22Rv1 (cell line): ENCODE measurements at regions not wholly inside any gene's neighbourhood (a gene's known extent, or its start where the extent isn't known, plus 50 kb on each side); places are given as distances from the start of the nearest gene placed in this dataset.
A peak's percentile ranks its signal among the peaks of the same experiment; 100 is the strongest.

Source experiments
- H3K27ac ChIP-seq: fragments of 450-650 bp; 2 replicates; pipeline ENCODE4 v1.5.1; 2017
- CTCF ChIP-seq: fragments of 450-650 bp; IDR thresholded peaks from 2 replicates; pipeline ENCODE4 v1.5.1; 2017; ENCODE audit warnings: mild to moderate bottlenecking
- ZFX ChIP-seq: fragments of 450-650 bp; IDR thresholded peaks from 2 replicates; pipeline ENCODE4 v1.6.1; 2017; ENCODE audit warnings: antibody characterized with exemption, borderline replicate concordance

DNA sequence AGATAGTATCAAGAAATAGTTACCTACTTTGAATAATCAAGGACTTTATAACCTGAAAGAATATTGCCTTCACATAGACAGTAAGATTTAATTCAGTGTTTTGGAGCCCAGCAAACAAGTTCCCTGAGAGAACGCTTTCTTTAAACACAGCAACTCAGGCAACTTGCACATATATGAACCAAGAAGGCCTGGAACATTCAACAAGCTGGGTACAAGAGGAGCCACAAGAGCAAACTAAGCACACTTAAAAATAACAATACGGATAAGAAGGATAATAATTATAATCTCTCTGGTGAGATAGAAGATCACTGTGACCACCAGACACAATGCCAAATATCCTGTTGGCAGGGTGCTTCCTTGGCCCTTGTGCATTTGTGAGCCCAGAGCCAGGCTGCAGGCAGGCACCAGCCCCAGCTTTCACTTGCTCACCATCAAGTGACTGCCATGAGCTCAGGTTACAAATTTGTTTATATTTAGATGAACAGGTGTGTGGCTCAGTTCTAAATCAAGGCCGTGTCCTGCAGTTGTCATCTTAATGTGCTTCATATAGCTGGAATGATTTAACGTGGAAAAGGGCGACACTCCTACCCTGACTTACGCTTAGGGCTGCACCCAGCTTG is 446.6 kb downstream of the IRS1 start:
- TF ChIP-seq ZFX (no peak), CTCF (no peak)

GRCh38 chr2:226351711-226352110 is 447.9 kb downstream of the IRS1 start:
- H3K27ac ChIP-seq = no peak overlapping the region
- no peak for TF ChIP-seq ZFX

More for the DNA sequence above, 446.6 kb downstream of the IRS1 start:
- H3K27ac ChIP-seq = 0 out of 2 replicates have a peak overlapping the region, but pooled peaks have one; percentile 13

DNA sequence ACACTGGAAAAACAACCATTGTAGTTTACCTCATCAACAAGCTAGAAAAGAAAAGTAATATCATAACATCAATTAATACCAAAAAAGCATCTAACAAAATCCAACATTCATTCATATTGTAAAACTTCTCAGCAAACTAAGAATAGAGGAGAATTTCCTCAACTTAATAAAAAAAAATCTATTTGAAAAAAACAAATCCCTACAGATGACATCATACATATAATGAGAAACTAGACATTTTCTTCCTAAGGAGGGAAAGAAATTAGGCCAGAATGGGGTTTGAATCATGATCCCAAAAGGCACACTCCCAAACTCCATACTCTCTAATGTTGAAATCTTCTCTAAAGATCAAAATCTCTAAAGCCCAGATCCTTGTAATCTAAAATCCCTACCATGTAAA is 460.0 kb downstream of the IRS1 start:
- H3K27ac ChIP-seq = no peak overlapping the region
- no peak for TF ChIP-seq ZFX
- no peak for TF ChIP-seq CTCF

DNA sequence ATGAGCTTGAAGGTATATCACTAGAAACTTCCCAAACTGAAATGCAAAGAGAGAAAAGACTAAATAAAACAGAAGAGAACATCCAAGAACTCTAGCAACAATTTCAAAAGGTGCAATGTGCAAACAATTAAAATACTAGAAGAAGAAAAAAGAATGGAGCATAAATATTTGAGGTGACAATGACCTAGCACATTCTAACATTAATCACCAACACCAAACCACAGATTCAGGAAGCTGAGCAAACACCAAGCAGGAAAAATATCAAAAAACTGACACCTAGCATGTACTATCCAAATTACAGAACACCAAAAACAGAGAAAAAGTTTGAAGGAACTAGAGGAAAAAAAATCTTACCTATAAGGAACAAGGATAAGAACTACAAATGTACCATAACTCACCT is 460.8 kb downstream of the IRS1 start:
- TF ChIP-seq CTCF (no peak), ZFX (no peak)
- no peak overlapping the region for H3K27ac ChIP-seq

GRCh38 chr2:226337941-226338600 is 461.5 kb downstream of the IRS1 start:
- no peak overlapping the region for H3K27ac ChIP-seq

GRCh38 chr2:226336283-226336682 is 463.3 kb downstream of the IRS1 start:
- H3K27ac ChIP-seq = no peak overlapping the region
- TF ChIP-seq ZFX (no peak), CTCF (no peak)

More at GRCh38 chr2:226337941-226338600, 461.5 kb downstream of the IRS1 start:
- TF ChIP-seq CTCF (no peak), ZFX (no peak)

DNA sequence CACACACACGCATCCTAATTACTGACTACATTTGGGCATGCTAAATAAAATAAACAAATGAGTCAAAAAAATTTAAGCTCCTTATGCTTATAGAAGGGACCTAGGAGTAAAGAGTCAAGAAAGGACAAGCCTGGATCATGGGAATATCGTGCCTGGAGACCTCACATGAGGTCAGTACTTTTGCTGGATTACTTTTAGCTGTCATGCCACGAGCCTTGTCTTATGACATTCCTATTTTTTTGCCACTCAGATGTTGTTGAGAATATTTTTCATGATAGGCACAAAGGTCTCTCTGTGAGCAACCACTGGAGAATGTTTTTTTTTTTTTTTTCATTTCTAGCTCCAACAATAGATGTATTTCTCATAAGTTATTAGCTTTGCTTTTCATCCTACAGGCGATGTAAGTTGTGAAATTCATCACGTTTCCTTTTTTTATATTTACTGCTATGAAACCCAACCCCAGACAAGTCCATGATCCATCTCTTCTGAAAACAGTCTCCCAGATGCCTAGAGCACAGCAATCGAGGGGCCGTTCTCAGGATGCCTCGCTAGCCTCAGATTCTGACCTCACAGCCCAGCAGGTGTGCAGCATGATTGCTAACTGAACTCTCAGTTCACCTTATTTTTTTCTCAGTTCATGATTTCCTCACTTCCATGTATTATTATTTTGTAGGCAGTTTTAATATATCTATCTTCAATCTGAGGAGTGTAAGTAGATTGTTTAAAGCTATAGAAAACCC is 464.5 kb downstream of the IRS1 start:
- TF ChIP-seq CTCF (no peak), ZFX (no peak)
- H3K27ac ChIP-seq = no peak overlapping the region
